ENCODE measurements at regions not wholly inside any gene's neighbourhood (a gene's known extent, or its start where the extent isn't known, plus 50 kb on each side); places are given as distances from the start of the nearest gene placed in this dataset.

DNA sequence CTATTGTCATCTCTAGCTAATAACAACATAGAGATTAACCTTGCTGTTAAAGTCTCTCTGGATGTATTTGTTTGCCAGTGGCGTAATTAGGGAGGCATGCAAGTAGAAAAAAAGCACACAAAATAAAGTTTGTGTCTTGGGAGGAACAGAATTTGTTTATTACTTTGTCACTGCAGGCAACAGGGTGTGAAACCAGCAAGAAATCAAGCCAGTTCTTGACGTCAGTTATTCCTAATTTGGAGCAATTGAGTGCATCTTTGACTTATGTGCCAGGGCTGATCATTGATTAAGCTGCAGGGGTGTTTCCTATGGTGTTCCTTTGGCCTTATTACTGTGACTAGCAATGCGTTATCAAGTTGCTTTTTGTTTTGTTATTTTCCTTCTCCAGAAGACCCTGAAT is 751.0 kb downstream of the KCNA4 start:
- Histone ChIP-seq H3K4me1 (ENCODE audit: control insufficient read depth in 2 of 3, insufficient read depth in 2 of 3, low read depth in 1 of 3, low read length in 3 of 3) (no peaks in the 10 kb centered on the region), H3K9ac (ENCODE audit: low read length in 3 of 3) (no peak overlapping the region), H3K27me3 (ENCODE audit: control insufficient read depth, insufficient read depth, low read length) (no peaks in the 10 kb centered on the region), H3K9me3 (ENCODE audit: control insufficient read depth in 2 of 3, insufficient read depth in 1 of 3, low read length in 3 of 3) (no peaks in the 10 kb centered on the region), H3K4me3 (ENCODE audit: low read length in 3 of 3) (no peak overlapping the region), H3K27ac (ENCODE audit: low read depth in 2 of 2, low read length in 2 of 2) (no peak overlapping the region), H3K36me3 (ENCODE audit: control insufficient read depth in 2 of 3, insufficient read depth in 3 of 3, low read length in 3 of 3) (no peaks in the 10 kb centered on the region)
- intact Hi-C loops (cut with DNase I): no loop called here
- TF ChIP-seq, protein P1, sequence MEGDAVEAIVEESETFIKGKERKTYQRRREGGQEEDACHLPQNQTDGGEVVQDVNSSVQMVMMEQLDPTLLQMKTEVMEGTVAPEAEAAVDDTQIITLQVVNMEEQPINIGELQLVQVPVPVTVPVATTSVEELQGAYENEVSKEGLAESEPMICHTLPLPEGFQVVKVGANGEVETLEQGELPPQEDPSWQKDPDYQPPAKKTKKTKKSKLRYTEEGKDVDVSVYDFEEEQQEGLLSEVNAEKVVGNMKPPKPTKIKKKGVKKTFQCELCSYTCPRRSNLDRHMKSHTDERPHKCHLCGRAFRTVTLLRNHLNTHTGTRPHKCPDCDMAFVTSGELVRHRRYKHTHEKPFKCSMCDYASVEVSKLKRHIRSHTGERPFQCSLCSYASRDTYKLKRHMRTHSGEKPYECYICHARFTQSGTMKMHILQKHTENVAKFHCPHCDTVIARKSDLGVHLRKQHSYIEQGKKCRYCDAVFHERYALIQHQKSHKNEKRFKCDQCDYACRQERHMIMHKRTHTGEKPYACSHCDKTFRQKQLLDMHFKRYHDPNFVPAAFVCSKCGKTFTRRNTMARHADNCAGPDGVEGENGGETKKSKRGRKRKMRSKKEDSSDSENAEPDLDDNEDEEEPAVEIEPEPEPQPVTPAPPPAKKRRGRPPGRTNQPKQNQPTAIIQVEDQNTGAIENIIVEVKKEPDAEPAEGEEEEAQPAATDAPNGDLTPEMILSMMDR (IDR thresholded peaks at IDR 0.05; ENCODE audit: borderline replicate concordance, extremely low read depth, insufficient read depth): no peak
- DNase-seq (no peak), FAIRE-seq (no peak)

DNA sequence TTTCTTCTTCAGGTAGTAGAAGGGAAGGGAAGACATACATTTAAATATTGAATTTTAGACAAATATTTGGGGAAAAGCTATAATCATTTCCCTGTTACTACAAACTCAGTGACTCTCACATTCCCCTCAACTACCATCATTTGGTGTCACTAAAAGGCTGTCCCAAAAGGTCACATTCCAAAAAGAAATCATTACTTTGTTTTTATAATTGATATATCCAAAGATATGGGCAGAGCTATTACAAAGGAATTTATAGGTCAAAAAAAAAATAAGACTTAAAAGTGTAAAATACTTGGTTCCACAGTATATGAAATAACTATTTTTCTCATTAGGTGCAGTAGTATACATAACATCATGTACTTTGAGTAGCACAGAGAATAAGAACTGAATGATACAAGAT is 751.4 kb downstream of the KCNA4 start:
- DNase-seq (no peak), FAIRE-seq (no peak)
- no peaks in the 10 kb centered on the region for H3K27me3 ChIP-seq (ENCODE audit: control insufficient read depth, insufficient read depth, low read length)
- TF ChIP-seq, protein P1 (IDR thresholded peaks at IDR 0.05; ENCODE audit: borderline replicate concordance, extremely low read depth, insufficient read depth): no peak
- no peaks in the 10 kb centered on the region for H3K4me1 ChIP-seq (ENCODE audit: control insufficient read depth in 2 of 3, insufficient read depth in 2 of 3, low read depth in 1 of 3, low read length in 3 of 3)
- intact Hi-C loops (cut with DNase I): no loop called here
- no peaks in the 10 kb centered on the region for H3K36me3 ChIP-seq (ENCODE audit: control insufficient read depth in 2 of 3, insufficient read depth in 3 of 3, low read length in 3 of 3)
- no peaks in the 10 kb centered on the region for H3K9me3 ChIP-seq (ENCODE audit: control insufficient read depth in 2 of 3, insufficient read depth in 1 of 3, low read length in 3 of 3)
- no peak overlapping the region for H3K9ac ChIP-seq (ENCODE audit: low read length in 3 of 3)
- no peak overlapping the region for H3K27ac ChIP-seq (ENCODE audit: low read depth in 2 of 2, low read length in 2 of 2)
- no peak overlapping the region for H3K4me3 ChIP-seq (ENCODE audit: low read length in 3 of 3)

DNA sequence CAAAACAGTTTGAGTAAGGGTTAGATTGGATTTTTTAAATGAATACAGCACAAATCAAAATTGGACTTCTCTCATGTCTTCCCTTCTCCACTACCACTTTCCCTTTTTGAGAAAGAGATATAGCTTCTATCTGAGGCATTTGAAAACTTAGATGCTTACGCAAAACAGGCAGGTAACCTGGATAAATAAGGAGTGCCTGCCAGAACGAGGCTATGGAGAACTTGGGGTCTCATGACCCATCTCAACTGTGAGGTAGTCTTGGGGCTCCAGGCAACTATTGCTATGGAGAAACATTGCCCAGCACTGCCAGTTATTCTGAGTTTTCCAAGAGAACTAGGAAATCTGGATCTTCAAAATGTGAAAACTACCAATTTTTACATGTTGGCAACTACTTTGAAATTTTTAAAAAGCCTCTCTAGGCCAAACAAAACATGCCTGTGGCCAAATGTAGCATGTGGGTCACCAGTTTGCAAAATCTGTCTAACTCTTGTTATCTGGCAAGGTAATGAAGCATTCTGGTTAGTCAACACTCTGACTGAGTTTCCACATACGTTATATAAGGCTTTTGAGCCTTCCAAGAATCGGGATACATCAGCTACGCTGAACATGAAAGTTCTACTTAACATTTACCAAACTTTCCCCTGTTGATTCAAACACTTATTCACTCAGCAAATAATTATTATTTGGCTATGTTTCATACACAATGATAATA is 752.7 kb downstream of the KCNA4 start:
- no peak overlapping the region for H3K9ac ChIP-seq (ENCODE audit: low read length in 3 of 3)
- no peak overlapping the region for H3K27ac ChIP-seq (ENCODE audit: low read depth in 2 of 2, low read length in 2 of 2)
- no peak overlapping the region for H3K4me3 ChIP-seq (ENCODE audit: low read length in 3 of 3)
- FAIRE-seq (no peak), DNase-seq (no peak)
- intact Hi-C loops (cut with DNase I): no loop called here
- no peaks in the 10 kb centered on the region for H3K4me1 ChIP-seq (ENCODE audit: control insufficient read depth in 2 of 3, insufficient read depth in 2 of 3, low read depth in 1 of 3, low read length in 3 of 3)
- no peaks in the 10 kb centered on the region for H3K36me3 ChIP-seq (ENCODE audit: control insufficient read depth in 2 of 3, insufficient read depth in 3 of 3, low read length in 3 of 3)
- no peaks in the 10 kb centered on the region for H3K27me3 ChIP-seq (ENCODE audit: control insufficient read depth, insufficient read depth, low read length)
- no peaks in the 10 kb centered on the region for H3K9me3 ChIP-seq (ENCODE audit: control insufficient read depth in 2 of 3, insufficient read depth in 1 of 3, low read length in 3 of 3)
- TF ChIP-seq, protein P1 (IDR thresholded peaks at IDR 0.05; ENCODE audit: borderline replicate concordance, extremely low read depth, insufficient read depth): no peak

DNA sequence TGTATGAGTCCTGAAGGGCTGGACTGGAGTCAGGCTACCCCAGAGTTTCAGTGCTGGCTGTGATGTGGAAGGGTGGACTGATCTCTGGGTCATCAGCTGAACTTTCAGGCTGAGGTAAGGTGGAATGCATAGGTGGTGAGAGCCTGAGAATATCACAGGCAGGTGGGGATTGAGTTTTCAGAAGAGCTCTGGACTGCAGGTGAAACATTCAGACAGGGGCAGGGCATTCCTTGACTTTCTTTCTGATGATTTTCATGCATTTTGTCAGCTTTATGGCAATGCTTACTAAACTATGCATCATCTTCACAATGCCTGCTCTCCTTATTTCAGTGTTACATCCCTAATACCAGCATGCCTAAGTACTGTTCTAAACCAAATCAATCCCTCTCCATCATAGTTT is 755.0 kb downstream of the KCNA4 start:
- peak in 1 of 5 donors; percentile 18 for DNase-seq
- H3K36me3 ChIP-seq (ENCODE audit: control insufficient read depth in 2 of 3, insufficient read depth in 3 of 3, low read length in 3 of 3): no peaks in the 10 kb centered on the region
- no peaks in the 10 kb centered on the region for H3K27me3 ChIP-seq (ENCODE audit: control insufficient read depth, insufficient read depth, low read length)
- H3K9me3 ChIP-seq (ENCODE audit: control insufficient read depth in 2 of 3, insufficient read depth in 1 of 3, low read length in 3 of 3): peaks cover 0 to 3% (median 0%) of the 10 kb centered on the region in 3 donors
- no peak overlapping the region for H3K4me3 ChIP-seq (ENCODE audit: low read length in 3 of 3)
- no peak overlapping the region for H3K27ac ChIP-seq (ENCODE audit: low read depth in 2 of 2, low read length in 2 of 2)
- intact Hi-C loops (cut with DNase I): no loop called here
- TF ChIP-seq, protein P1 (IDR thresholded peaks at IDR 0.05; ENCODE audit: borderline replicate concordance, extremely low read depth, insufficient read depth): no peak
- no peak overlapping the region for H3K9ac ChIP-seq (ENCODE audit: low read length in 3 of 3)
- FAIRE-seq: no peak
- no peaks in the 10 kb centered on the region for H3K4me1 ChIP-seq (ENCODE audit: control insufficient read depth in 2 of 3, insufficient read depth in 2 of 3, low read depth in 1 of 3, low read length in 3 of 3)

Data from kidney (tissue), 13 donors.